Renal cortical epithelial cell (primary cell): ENCODE measurements at regions not wholly inside any gene's neighbourhood (a gene's known extent, or its start where the extent isn't known, plus 50 kb on each side); places are given as distances from the start of the nearest gene placed in this dataset.

Experiments used
- DNase-seq: peaks from one replicate; pipeline ENCODE4 v3.0.0-alpha.2; 2011; ENCODE audit warnings: low read depth

- no peak for DNase-seq
Observed at GRCh38 chr1:172887162-172887561, 163.6 kb downstream of the TNFSF18 start.

- peak; percentile 46 for DNase-seq
Observed at GRCh38 chr1:172893146-172893841, 157.4 kb downstream of the TNFSF18 start.

- DNase-seq = no peak
Observed at GRCh38 chr1:172894349-172895049, 156.2 kb downstream of the TNFSF18 start.

- DNase-seq = peak; percentile 63
Observed at GRCh38 chr1:172895050-172895460, 155.7 kb downstream of the TNFSF18 start.

- no peak for DNase-seq
Observed at GRCh38 chr1:172895761-172896160, 155.0 kb downstream of the TNFSF18 start.

- DNase-seq = no peak
Observed at GRCh38 chr1:172897738-172898137, 153.0 kb downstream of the TNFSF18 start.

- no peak for DNase-seq
Observed at GRCh38 chr1:172898866-172899265, 151.9 kb downstream of the TNFSF18 start.

- no peak for DNase-seq
Observed at GRCh38 chr1:172900376-172900997, 150.3 kb downstream of the TNFSF18 start.

- DNase-seq = no peak
Observed at GRCh38 chr1:172902200-172902599, 148.5 kb downstream of the TNFSF18 start.

- no peak for DNase-seq
Observed at GRCh38 chr1:172902861-172903381, 147.8 kb downstream of the TNFSF18 start.

GRCh38 chr1:172903581-172904220, 147.0 kb downstream of the TNFSF18 start:
- DNase-seq = peak; percentile 73

- peak; percentile 92 for DNase-seq
Observed at GRCh38 chr1:172905452-172905851, 145.3 kb downstream of the TNFSF18 start.

- DNase-seq = peak; percentile 99
Observed at GRCh38 chr1:172906778-172907592, 143.8 kb downstream of the TNFSF18 start.

GRCh38 chr1:172907834-172908326, 142.9 kb downstream of the TNFSF18 start:
- no peak for DNase-seq

GRCh38 chr1:172909606-172910326, 141.0 kb downstream of the TNFSF18 start:
- DNase-seq = peak; percentile 96

GRCh38 chr1:172912765-172913260, 137.9 kb downstream of the TNFSF18 start:
- no peak for DNase-seq

- DNase-seq = peak; percentile 64
Observed at GRCh38 chr1:172914501-172915144, 136.1 kb downstream of the TNFSF18 start.

- DNase-seq = no peak
Observed at GRCh38 chr1:172915271-172915670, 135.5 kb downstream of the TNFSF18 start.

- no peak for DNase-seq
Observed at GRCh38 chr1:172916116-172916515, 134.6 kb downstream of the TNFSF18 start.

- peak; percentile 98 for DNase-seq
Observed at GRCh38 chr1:172917972-172918371, 132.8 kb downstream of the TNFSF18 start.
